ENCODE measurements at regions not wholly inside any gene's neighbourhood (a gene's known extent, or its start where the extent isn't known, plus 50 kb on each side); places are given as distances from the start of the nearest gene placed in this dataset.

DNA sequence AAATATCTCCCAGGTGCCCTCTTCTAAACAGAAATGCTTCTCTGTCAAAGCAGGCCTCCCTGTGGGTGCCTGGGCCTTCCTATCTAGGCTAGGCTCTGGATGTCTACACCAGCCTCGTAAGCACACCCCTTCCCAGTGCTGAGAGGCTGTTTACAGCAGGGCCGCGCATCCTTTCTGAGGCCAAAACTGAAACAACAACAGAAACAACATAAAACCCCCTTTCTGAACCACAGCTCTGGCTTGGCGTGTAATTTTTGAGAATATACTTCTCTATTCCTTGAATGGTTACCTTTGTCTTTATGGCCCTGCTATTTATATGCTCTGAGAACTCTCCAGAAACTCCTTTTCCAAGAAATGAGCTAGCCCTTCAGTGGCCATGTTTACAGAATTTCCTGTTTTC, 118.4 kb downstream of the BCL2L11 start:
- TF ChIP-seq MYC (IDR thresholded peaks at IDR 0.05; ENCODE audit: low read depth, low read length) = no peak
- TF ChIP-seq CTCF (IDR thresholded peaks at IDR 0.05; ENCODE audit: low read depth, low read length) = no peak
